Kidney epithelial cell (primary cell): ENCODE measurements at regions not wholly inside any gene's neighbourhood (a gene's known extent, or its start where the extent isn't known, plus 50 kb on each side); places are given as distances from the start of the nearest gene placed in this dataset.

Experiments used
- DNase-seq: peaks from one replicate; pipeline ENCODE4 v3.0.0-alpha.2; 2010; ENCODE audit warnings: low read depth
- H3K27me3 ChIP-seq: 2 replicates; pipeline ENCODE4 v1.6.0; 2011; ENCODE audit warnings: low read length; ENCODE audit not compliant: control insufficient read depth, insufficient read depth
- H3K36me3 ChIP-seq: 2 replicates; pipeline ENCODE4 v1.5.1; 2011; ENCODE audit warnings: low read length; ENCODE audit not compliant: control insufficient read depth, insufficient read depth
- H3K4me3 ChIP-seq: 2 replicates; pipeline ENCODE4 v1.5.1; 2011; ENCODE audit warnings: low read depth, mild to moderate bottlenecking, control low read depth, low read length
- TF ChIP-seq, protein P1 (sequence below): IDR thresholded peaks from 2 replicates; pipeline ENCODE4 v1.5.1; 2011; ENCODE audit warnings: mild to moderate bottlenecking, moderate library complexity, low read length, control low read depth, inconsistent platforms; ENCODE audit not compliant: insufficient read depth, poor library complexity, severe bottlenecking

- DNase-seq, result no peak
- Histone ChIP-seq H3K4me3 (no peak overlapping the region), H3K36me3 (no peaks in the 10 kb centered on the region), H3K27me3 (no peaks in the 10 kb centered on the region)
- TF ChIP-seq, protein P1, sequence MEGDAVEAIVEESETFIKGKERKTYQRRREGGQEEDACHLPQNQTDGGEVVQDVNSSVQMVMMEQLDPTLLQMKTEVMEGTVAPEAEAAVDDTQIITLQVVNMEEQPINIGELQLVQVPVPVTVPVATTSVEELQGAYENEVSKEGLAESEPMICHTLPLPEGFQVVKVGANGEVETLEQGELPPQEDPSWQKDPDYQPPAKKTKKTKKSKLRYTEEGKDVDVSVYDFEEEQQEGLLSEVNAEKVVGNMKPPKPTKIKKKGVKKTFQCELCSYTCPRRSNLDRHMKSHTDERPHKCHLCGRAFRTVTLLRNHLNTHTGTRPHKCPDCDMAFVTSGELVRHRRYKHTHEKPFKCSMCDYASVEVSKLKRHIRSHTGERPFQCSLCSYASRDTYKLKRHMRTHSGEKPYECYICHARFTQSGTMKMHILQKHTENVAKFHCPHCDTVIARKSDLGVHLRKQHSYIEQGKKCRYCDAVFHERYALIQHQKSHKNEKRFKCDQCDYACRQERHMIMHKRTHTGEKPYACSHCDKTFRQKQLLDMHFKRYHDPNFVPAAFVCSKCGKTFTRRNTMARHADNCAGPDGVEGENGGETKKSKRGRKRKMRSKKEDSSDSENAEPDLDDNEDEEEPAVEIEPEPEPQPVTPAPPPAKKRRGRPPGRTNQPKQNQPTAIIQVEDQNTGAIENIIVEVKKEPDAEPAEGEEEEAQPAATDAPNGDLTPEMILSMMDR, result no peak
Measured at GRCh38 chr7:93014410-93014809, 103.4 kb downstream of the SAMD9 start.

GRCh38 chr7:93013446-93014061 is 104.2 kb downstream of the SAMD9 start:
- H3K36me3 ChIP-seq, result no peaks in the 10 kb centered on the region
- TF ChIP-seq, protein P1, result no peak
- H3K27me3 ChIP-seq, result no peaks in the 10 kb centered on the region
- no peak for DNase-seq
- no peak overlapping the region for H3K4me3 ChIP-seq

DNA sequence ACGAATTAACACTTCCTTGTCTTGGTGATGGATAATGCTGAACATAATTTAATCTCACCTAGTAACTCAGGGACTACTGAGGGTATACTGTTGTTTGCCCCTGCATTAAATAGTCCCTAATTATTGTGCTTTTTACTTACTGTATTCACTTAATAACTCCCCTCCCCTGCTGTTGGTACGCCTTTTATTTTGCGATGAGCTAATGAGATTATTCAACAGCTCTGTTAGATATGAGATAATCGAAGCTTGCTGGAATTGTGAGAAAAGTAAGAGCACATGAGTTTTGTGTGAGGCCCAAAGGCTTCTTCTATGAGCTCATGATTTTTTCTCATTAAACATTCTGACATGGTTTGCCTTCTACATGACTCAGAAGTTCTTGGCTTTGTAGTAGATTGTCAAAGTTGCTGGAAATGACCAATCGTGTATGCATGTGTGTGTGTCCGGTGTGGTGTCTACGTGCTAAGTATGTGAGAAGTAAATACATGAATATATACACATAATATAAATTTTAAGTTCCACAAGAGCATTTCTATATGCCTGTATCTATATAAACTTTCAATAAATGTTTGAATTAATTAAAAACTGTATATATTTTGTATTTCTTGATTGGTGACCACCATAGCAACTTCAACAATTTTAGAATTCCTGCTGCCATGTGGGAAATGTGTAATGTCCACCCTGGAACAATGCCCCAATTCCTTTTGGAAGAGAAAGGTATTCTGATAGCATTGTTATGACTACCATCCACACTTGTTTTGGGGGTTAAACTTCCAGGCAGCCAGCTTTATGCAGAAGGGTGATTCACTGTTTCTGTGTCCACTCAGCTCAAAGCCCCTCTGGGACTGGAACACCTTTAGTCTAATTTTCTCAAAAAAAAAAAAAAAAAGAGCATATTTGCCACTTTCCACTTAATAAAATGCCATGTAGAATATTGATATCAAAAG is 106.2 kb downstream of the SAMD9 start:
- TF ChIP-seq, protein P1, result no peak
- H3K27me3 ChIP-seq, result no peaks in the 10 kb centered on the region
- no peak for DNase-seq
- H3K36me3 ChIP-seq, result no peaks in the 10 kb centered on the region
- H3K4me3 ChIP-seq, result no peak overlapping the region

- H3K27me3 ChIP-seq, result no peaks in the 10 kb centered on the region
- H3K36me3 ChIP-seq, result no peaks in the 10 kb centered on the region
- DNase-seq, result no peak
- TF ChIP-seq, protein P1, result no peak
- H3K4me3 ChIP-seq, result no peak overlapping the region
Measured at GRCh38 chr7:93008833-93009232, 108.9 kb downstream of the SAMD9 start.

GRCh38 chr7:93006480-93007095 is 111.2 kb downstream of the SAMD9 start:
- no peaks in the 10 kb centered on the region for H3K36me3 ChIP-seq
- H3K4me3 ChIP-seq, result no peak overlapping the region
- no peak for DNase-seq
- no peaks in the 10 kb centered on the region for H3K27me3 ChIP-seq
- TF ChIP-seq, protein P1, result no peak
